Thyroid gland (tissue), 4 donors: ENCODE measurements at regions not wholly inside any gene's neighbourhood (a gene's known extent, or its start where the extent isn't known, plus 50 kb on each side); places are given as distances from the start of the nearest gene placed in this dataset.

Source experiments
- DNase-seq, 2 donors: peaks; one replicate each; pipeline ENCODE4 v3.0.0-alpha.2; 2019
- H3K27ac ChIP-seq, 3 donors: fragments of 200-600 bp; sonication (generic); 1 replicate in 2 of 3; 2 replicates in 1 of 3; pipeline ENCODE4 v1.5.1; 2016 to 2019; ENCODE audit warnings: mild to moderate bottlenecking in 1 of 3, moderate library complexity in 1 of 3
- H3K27me3 ChIP-seq: fragments of 200-600 bp; sonication (generic); one replicate; pipeline ENCODE4 v1.5.1; 2019
- H3K36me3 ChIP-seq, 2 donors: fragments of 200-600 bp; sonication (generic); one replicate each; pipeline ENCODE4 v1.5.1; 2016 to 2019
- H3K4me1 ChIP-seq, 2 donors: fragments of 200-600 bp; sonication (generic); one replicate each; pipeline ENCODE4 v1.5.1; 2017 to 2019
- H3K4me3 ChIP-seq, 3 donors: fragments of 200-600 bp; sonication (generic); replicated peaks in 1 of 3; 1 replicate in 2 of 3; 2 replicates in 1 of 3; pipeline ENCODE4 v1.5.1; 2016; ENCODE audit warnings: mild to moderate bottlenecking in 1 of 3
- H3K9me3 ChIP-seq: fragments of 200-600 bp; sonication (generic); one replicate; pipeline ENCODE4 v1.5.1; 2017
- POLR2A ChIP-seq, 2 donors: fragments of 450-650 bp; IDR thresholded peaks; one replicate each; pipeline ENCODE4 v1.6.1; 2017; ENCODE audit warnings: antibody characterized with exemption in 2 of 2, mild to moderate bottlenecking in 2 of 2, moderate library complexity in 1 of 2
- WGBS, 2 donors: methylation state at CpG; one replicate each; pipeline ENCODE4 v1.1.5; 2017; 5-methylcytosine and 5-hydroxymethylcytosine counted together
- intact Hi-C: fragments of 100-400 bp; cut with DNase I; formaldehyde crosslinking; loops from one replicate; pipeline ENCODE4 v1.15.1; 2023
- TF ChIP-seq, protein P1 (sequence below), 6 experiments: fragments of 200-600 bp in 3 of 6; fragments of 450-650 bp in 3 of 6; sonication (generic) in 3 of 6; IDR thresholded peaks; one replicate each; pipeline ENCODE4 v1.5.1; 2016 to 2019; ENCODE audit warnings: antibody characterized with exemption in 6 of 6, mild to moderate bottlenecking in 2 of 6, inconsistent platforms in 1 of 6, moderate library complexity in 1 of 6

DNA sequence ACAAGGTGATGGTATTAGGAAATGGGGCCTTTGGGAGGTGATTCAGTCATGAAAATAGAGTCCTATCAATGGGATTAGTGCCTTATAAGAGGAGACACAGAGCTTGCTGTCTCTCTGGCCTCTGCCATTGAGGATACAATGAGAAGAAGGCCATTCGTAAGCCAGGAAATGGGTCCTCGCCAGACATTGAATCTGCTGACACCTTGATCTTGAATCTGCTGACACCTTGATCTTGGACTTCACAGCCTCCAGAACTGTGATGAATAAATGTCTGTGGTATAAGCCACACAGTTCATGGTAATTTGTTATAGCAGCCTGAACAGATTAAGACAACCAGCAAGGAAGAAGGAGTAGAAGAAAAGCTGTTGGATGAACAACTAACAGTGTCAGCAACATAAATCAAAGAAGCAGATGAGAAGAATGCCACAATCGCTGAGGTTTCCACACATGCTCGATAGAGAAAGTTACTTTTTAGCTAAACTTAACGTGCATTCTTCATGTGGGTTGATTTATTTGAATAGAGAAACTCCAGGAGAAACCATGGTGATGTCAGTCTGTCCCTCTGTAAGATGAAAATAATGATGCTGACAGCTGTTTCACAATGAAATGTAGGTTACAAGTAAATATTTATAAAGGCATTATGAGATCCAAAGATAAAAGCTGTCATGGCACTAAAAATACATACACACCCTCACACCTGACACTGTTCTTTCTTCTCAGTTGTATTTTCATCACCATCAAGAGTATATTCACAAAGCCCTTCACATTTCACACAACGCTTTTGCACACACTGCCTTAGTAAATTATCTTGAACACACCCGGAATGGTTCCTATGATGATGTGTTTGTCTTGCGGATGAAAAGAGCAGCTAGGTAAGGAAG lies 153.7 kb upstream of the NCK2 start:
- no peaks in the 10 kb centered on the region for H3K36me3 ChIP-seq
- intact Hi-C loops = no loop called here

DNA sequence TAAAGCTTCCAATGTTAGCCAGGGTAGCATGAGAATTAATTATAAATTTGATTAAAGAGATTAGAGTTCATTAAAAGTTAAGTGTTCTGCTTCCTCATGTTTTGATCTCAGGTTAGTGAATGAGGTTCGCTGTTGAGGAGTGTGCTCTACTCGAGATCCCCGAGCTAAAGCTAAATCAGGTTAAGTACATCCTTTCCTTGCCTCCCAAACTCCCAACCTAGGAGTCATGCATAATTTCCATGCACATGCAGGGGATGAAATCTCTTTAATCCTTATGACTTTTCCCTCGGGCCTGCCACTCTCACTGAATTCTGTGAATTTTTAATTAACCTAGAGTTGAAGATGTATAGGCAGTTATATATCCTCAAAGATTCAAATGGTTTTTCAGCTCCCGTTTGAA lies 156.1 kb upstream of the NCK2 start:
- no peaks in the 10 kb centered on the region for H3K9me3 ChIP-seq
- H3K27ac ChIP-seq = no peak overlapping the region
- no peaks in the 10 kb centered on the region for H3K27me3 ChIP-seq
- intact Hi-C loops = no loop called here
- no peak overlapping the region for H3K4me3 ChIP-seq
- 91 to 92% methylated on average over 5 of the region's 5 CpGs for WGBS, 2 donors
- no peaks in the 10 kb centered on the region for H3K36me3 ChIP-seq
- no peak for TF ChIP-seq POLR2A (IDR thresholded peaks at IDR 0.05)
- TF ChIP-seq, protein P1, sequence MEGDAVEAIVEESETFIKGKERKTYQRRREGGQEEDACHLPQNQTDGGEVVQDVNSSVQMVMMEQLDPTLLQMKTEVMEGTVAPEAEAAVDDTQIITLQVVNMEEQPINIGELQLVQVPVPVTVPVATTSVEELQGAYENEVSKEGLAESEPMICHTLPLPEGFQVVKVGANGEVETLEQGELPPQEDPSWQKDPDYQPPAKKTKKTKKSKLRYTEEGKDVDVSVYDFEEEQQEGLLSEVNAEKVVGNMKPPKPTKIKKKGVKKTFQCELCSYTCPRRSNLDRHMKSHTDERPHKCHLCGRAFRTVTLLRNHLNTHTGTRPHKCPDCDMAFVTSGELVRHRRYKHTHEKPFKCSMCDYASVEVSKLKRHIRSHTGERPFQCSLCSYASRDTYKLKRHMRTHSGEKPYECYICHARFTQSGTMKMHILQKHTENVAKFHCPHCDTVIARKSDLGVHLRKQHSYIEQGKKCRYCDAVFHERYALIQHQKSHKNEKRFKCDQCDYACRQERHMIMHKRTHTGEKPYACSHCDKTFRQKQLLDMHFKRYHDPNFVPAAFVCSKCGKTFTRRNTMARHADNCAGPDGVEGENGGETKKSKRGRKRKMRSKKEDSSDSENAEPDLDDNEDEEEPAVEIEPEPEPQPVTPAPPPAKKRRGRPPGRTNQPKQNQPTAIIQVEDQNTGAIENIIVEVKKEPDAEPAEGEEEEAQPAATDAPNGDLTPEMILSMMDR (IDR thresholded peaks at IDR 0.05) = no peak
- no peaks in the 10 kb centered on the region for H3K4me1 ChIP-seq
- no peak for DNase-seq

More for the DNA sequence above, 153.7 kb upstream of the NCK2 start:
- Histone ChIP-seq H3K4me3 (no peak overlapping the region), H3K9me3 (no peaks in the 10 kb centered on the region), H3K4me1 (no peaks in the 10 kb centered on the region), H3K27ac (no peak overlapping the region), H3K27me3 (no peaks in the 10 kb centered on the region)
- TF ChIP-seq, protein P1 (IDR thresholded peaks at IDR 0.05) = no peak
- no peak for TF ChIP-seq POLR2A (IDR thresholded peaks at IDR 0.05)
- DNase-seq = no peak
- 88 to 91% methylated on average over 8 of the region's 8 CpGs for WGBS, 2 donors

DNA sequence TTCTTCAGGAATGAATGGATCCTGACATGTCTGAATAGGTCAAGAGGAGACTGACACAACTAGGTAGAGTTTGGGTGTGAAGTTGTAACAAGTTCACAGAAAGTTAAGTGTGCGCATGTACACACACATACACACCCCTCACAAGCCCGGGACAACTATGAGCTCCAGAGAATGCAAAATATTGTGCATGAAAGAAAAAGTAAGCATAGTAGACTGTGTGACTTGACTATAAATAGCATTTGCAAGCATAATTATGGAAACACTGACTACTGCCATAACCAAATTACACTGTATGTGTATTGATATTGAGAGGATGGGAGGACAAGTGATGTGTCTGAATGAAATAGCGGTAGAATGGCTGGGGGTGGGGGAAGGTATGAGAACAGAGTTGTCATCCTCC lies 157.1 kb upstream of the NCK2 start:
- Histone ChIP-seq H3K4me1 (no peaks in the 10 kb centered on the region), H3K27me3 (no peaks in the 10 kb centered on the region), H3K4me3 (no peak overlapping the region), H3K36me3 (no peaks in the 10 kb centered on the region), H3K9me3 (no peaks in the 10 kb centered on the region), H3K27ac (no peak overlapping the region)
- intact Hi-C loops = no loop called here
- no peak for TF ChIP-seq POLR2A (IDR thresholded peaks at IDR 0.05)
- TF ChIP-seq, protein P1 (IDR thresholded peaks at IDR 0.05) = no peak
- no peak for DNase-seq
- 94 to 98% methylated on average over 3 of the region's 3 CpGs for WGBS, 2 donors

DNA sequence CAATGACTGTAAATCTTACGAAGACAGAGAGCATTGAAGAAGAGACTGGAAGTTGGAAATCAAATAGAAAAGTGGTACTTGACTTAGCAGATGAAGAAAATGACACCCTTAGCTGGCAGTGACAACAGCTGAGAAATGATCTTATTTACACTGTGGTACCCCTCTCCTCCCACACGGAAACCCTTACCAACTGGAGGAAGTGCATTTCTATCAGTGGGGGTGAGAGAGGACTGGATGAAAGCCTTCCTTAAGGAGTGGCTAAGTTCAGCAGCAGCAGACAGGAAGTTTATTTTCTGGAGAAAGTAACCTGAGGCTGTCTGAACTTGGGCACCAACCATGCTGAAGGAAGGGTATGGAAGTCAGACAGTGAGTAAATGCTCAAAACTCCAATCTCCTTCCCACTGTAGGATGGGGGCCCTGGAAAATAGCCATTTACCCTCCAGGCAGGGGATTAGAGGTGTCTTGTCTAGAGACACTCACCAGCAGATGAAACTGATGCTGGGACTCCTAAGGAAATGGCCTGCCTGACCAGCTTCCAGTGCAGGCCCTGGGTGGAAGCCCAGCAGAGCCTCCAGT lies 160.2 kb upstream of the NCK2 start:
- Histone ChIP-seq H3K27me3 (no peaks in the 10 kb centered on the region), H3K27ac (no peak overlapping the region), H3K9me3 (no peaks in the 10 kb centered on the region), H3K4me3 (no peak overlapping the region), H3K36me3 (no peaks in the 10 kb centered on the region), H3K4me1 (no peaks in the 10 kb centered on the region)
- WGBS, 2 donors = 70 to 72% methylated on average over 2 of the region's 2 CpGs
- DNase-seq = no peak
- TF ChIP-seq, protein P1 (IDR thresholded peaks at IDR 0.05) = no peak
- intact Hi-C loops = no loop called here

DNA sequence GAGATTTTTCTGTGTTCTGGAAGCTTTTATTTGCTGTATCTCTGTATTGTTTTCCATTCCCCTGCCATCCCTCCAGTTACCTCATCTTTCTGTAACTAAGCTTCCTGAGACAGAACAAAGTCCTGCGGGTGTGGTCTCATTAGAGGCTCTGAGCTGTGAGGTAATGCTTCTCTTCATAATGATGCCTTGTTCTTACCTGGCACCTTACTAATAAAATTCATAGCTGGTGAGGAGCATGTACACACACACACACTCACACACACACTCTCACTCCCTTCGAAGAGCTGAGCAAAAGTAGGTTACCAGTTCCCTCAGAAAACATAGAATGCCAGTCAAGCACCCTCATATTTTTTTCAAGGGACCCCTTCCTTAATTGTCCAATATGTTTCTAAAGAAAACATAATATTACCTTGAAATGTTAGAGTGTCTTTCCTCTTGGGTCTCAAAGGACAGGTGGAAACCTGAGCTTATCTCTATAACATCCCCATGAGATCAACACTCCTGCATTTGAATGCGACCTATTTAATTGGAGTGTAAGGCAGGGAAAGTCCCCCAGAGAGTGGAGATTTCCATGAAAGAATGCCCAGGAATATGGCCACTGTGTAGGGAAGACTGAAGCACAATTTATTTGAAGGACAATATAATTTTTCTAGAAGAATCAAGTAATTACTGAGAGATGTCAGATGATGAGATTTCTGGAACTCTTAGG lies 161.6 kb upstream of the NCK2 start:
- TF ChIP-seq, protein P1 (IDR thresholded peaks at IDR 0.05) = no peak
- no peak for TF ChIP-seq POLR2A (IDR thresholded peaks at IDR 0.05)
- intact Hi-C loops = no loop called here
- no peak for DNase-seq

More for the DNA sequence above, 161.6 kb upstream of the NCK2 start:
- no peaks in the 10 kb centered on the region for H3K4me1 ChIP-seq
- H3K27me3 ChIP-seq = no peaks in the 10 kb centered on the region
- 72 to 89% methylated on average over 3 of the region's 3 CpGs for WGBS, 2 donors
- no peak overlapping the region for H3K4me3 ChIP-seq
- H3K36me3 ChIP-seq = no peaks in the 10 kb centered on the region
- H3K27ac ChIP-seq = no peak overlapping the region
- no peaks in the 10 kb centered on the region for H3K9me3 ChIP-seq
